HS-27A (cell line): ENCODE measurements at regions not wholly inside any gene's neighbourhood (a gene's known extent, or its start where the extent isn't known, plus 50 kb on each side); places are given as distances from the start of the nearest gene placed in this dataset.

Experiments used
- DNase-seq: peaks from one replicate; pipeline ENCODE4 v3.0.0-alpha.2; 2012; ENCODE audit warnings: low read depth, missing footprints

DNA sequence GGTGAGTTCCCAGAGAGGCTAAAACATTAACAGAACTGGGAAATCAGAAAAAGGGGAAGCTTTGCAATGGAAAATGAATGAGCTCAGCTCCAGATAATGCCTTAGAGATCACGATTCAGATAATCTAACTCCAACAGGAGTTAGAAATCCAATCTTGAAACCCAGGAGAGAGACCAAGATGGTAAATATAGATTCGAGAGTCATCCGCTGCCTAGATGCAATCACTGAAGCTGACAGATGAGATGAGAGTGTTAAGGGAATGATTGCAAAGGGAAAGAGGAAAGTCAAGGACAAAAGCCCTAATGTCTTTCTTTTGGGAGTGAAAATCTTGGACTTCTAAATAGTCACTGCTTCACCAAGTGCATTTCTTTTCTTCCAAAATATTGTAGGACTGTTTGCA is 722.0 kb downstream of the EPHA4 start:
- no peak for DNase-seq

DNA sequence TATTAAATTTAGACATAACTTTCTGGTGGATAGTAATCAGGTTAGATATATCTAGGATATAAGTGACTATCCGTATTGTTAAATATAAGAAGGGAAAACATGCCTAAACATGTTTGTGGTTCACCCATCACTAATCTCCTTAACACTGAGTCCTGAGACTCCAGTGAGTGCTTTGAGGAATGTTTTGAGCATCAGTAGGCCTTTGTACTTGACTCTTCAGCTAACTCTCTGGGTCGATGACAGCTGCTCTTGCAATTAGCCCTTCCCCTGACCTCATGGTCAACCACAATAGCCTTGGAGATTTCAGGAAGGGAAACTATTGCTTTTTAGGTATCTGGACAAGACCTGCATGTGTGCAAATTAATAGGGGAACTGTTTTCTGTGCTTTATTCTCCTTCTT is 716.8 kb downstream of the EPHA4 start:
- no peak for DNase-seq

DNA sequence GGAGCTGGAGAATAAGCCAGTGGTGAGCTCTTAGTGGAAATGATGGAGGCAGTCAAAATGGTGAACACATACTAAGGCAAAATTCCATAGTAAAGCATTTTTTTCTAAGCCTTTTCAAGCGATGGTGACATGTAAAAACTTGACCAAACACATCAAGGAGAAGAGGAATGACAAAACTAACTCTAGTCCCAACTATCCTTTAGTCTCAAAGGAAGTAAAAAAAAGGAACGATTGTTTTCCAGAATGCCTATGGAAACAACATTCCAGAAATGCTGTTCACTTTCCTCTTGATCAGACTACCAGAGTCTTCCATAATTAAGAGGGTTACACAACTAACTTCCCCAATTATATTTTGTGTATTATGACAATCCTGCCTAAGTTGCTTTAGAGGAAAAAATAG is 715.6 kb downstream of the EPHA4 start:
- DNase-seq = no peak

DNA sequence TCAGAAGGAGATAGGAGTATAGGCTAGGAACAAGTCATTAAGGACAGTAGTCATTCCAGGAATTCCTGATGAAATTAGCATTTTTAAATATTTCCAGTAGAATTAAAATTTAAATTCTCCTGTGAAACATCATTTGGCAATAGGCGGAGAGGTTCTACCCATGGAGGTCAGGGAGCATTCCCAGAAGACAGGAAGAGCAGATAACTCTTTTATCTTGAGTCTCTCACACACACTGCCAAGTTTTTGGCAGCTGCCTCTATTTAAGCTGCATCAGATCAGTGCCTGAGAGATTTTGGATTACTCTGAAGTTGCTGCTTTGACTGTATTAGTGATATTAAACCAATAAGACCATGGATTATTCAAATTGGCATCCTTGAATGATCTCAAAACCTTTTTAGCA is 714.7 kb downstream of the EPHA4 start:
- DNase-seq = no peak

DNA sequence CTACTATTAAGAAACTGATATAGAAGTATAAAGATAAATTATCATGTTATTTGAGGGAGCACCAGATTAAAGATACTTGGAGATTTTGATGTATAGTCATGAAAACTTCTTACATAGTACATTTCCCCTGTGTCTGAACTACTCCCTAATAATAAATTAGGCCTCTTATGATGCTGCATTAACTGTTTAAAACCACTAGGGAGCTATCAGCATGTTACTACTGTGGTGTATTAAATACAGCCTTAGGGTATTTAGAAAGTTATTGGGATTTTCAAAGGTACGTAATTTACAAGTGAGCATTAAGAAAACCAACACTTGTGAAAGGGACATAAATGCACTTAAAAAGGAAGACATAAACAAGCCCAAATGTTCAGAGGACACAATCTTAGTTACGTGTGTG is 714.0 kb downstream of the EPHA4 start:
- DNase-seq = no peak

DNA sequence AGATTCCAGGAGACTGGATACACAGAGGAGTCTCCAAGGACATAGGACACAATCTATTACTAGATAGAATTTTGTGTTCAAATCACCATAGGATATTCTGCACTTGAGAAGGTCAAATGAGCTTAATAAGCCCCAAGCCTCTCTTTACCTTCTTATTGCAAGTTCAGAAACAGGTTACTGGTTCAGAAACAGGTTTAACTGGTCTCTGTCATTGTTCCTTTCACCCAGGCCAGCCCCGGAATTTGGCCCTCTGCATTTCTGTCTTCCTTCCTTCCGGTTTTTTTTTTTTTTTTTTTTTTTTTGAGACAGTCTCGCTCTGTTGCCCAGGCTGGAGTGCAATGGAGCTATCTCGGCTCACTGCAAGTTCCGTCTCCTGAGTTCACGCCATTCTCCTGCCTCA is 700.2 kb downstream of the EPHA4 start:
- DNase-seq = no peak

DNA sequence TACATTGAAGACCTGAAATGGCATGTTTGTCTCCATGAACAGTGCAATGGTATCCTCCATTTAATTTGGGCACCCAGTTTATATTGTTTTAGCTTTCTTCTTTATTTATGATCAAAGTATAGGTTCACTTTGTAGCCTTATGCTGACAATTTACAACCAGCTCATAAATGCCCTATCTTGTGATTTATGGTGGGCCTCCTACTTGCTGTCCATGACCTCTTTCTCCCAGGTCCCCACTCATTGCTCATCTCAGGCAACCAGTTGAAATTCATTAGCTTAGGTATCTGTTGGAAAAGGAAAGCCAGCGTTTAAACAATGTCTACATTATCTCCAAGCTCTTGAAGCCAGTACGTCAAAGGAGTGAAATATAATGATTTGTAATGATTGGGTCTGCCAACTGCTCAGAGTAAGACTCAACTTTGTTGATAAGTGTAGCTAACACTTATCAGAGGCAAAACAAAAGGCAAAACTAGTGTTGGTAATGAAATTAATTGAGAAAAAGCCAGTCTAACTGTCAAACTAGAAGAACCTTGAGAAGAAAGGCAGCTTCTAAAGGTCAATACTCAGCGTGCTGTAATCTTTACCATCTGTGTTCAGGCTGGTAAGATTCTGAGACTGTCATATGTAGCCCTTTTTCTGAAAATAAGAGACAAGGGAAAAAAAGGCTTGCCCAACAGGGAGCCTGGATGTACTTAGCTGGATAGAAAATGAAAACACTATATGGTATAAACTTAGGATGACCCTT is 695.9 kb downstream of the EPHA4 start:
- no peak for DNase-seq

DNA sequence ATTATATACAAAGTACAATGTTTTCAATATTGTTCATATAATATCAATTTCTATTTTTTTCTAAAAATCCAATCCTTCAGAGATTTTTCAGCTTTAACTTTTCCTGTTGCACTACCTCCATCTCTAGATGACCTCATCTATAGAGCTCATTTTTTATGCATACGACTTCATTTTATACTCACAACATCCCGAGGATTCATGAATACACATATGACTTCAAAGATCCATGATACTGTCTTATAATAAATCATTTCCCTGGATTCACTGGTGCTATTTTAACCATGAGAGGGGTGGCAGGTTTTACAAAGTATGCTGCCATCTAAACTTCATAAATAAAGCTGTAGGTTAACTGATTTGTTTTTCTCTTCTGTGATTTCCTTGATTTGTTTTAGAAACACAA is 694.6 kb downstream of the EPHA4 start:
- no peak for DNase-seq

DNA sequence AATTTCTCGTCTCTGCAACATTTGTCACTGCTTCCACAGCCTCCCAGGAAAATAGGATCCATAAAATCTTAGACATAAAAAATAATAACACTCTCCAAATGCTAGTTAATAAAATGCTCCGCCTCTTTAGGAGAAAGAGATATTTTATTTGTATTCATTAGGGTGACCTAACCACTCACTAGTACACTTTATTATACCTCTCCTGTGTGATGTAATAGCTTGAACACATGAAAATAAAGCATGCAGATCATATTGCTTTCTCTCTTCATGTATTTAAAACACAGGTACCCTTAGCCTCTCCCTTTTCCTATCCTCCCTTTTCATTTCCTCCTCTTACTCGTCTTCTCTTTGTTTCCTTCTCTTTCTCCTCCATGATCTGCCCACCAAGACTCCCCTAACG is 694.2 kb downstream of the EPHA4 start:
- no peak for DNase-seq

DNA sequence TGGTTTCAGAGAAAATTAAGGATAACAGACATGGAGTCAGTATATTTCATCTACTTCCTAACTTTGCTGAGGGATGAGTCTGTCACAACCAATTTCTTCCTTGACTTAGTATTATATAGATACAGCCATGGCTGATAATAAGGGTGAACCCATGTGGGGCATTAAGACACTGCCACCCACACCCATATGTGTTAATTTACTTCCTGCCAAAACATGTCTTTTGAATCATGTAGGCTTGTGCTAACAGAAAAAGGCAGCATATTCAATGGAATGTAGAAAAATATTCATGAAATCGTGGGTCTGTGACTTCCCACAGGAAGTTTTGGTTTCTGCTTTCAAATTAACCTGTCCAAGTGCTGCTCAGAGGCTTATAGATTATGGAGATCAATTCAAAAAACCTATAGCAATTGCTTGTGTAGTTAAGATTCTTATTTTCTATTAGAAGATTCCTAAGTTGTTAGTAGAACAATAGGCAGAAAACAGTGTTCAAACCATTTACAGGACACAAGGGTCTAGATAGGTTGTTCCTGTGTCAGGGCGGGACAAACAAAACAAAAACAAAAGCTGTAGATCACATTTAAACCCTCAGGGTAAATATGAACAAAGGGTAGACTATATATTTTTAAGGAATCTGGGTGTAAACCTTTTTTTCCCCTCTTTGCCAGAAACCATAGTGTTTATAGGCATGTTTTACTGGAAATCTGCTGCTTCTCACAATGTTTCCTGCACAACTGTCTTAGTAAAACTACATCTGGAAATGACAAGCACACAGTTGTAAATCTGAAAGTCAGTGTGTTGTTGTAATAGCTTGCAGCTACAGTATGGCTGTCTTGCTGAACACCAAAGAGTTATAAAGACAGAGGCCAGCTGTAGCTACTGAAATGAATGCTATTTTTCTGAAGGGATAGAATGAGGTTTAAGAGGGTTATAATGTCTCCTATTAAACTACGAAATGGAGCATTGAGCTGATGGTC is 691.2 kb downstream of the EPHA4 start:
- DNase-seq = no peak

DNA sequence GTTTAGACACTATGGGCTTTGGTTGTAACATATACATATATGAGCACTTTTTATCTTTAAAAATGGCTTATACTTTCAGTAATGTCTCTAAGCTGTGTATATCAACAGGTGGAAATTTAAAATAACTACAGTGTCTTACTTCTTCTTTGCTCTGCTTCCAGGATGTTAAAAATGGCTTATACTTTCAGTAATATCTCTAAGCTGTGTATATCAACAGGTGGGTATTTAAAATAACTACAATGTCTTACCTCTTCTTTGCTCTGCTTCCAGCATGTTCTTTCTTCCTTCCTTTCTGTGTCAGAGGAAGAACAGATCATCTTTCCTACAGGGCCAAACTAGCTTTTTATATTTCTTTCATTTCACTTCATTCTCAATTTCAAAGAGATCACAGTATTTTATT is 689.6 kb downstream of the EPHA4 start:
- DNase-seq = no peak

DNA sequence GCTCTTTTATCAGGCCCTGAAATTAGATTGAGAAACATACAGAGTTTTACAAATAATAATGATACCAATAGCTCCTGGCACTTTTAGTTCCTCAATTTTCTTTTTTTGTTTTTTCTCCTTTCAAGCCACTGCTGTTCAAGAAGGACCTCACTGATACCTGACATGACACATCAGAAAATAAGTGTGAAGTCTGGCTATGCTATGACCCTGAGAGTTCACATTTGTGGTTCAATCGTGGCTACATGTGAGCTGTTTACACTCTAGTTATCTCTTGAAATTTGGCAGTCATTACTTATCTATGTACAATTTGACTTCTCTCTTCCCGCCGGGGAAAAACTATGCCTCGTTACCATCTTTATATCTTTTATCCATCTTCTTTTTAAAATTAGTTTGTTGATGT is 686.5 kb downstream of the EPHA4 start:
- no peak for DNase-seq

DNA sequence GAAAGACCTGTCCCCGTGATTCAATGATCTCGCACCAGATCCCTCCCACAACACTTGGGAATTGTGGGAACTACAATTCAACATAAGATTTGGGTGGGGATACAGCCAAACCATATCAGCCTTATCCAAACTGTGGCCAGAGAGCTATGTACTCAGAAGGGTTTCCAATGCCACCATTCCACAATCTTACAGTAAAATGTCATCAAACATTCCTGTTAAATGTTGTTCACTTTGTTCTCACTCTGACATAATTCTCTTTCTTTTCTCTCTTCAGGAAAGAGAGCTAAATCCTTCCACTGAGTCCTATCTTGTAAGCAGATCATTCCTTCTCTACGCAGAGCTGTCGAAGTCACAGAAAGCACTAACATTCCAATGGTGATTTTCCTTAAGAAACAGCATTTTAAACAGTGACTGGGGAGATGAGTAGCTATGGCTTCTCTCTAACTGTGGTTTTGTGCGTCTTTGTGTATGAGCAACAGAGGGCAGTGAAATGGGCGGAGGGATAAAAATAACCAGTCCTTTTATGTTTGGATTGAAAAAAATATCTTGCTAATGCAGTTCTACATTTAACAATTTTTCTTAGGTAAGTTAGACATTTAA is 684.7 kb downstream of the EPHA4 start:
- DNase-seq = no peak

DNA sequence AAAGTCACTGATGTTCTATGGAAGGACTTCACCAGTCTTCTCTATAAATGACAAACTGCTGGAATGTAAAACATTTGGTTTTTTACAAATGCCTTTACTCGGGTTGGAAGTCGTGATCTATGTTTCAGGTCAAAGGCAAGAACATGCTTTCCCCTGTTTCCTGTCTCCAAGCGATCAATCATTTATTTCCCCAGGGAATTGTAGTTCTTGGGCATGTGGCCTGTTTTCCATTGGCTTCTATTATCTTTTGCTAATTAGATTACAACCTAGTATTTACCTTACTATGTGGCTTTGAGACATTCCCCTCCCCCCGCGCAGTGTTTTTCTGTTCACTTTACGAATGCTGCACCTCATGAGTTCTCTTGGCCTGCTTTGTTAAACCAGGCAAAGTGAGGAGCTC is 684.2 kb downstream of the EPHA4 start:
- DNase-seq = no peak

DNA sequence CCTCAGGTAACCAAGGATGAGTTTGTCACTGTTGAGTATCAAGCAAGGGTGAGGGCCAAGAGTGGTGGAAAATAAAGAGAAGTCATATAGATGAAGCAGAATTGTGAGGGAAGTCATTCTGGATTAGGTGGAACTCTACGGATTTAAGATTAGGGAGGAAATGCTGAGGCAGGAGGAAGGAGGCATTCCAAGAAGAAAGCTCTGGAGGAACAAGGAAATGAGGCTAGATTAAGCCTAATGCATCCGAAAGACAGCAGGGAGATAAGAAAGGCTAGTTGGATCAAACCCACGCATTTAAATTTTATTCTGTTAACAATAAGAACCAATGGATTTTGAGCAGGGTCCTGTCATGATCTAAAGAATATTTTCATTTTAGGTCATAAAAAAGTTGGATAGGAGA is 681.2 kb downstream of the EPHA4 start:
- DNase-seq = no peak

DNA sequence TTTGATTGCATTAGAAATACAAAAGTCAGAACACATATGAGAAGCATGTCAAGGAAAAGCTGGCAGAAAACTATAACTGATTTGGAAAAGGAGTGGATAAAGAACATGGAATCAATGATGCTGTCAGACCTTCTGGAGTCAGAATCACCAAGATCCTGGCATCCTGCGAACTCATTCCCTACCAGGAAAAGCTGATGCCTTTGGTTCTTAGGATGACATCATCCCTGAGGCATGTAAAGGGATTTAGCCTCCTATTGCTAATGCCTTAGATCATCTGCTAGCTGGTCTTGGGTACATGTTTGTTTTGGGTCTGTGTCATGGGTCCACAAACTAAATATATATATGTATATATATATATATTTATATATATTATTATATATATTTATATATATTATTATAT is 680.7 kb downstream of the EPHA4 start:
- peak; percentile 67 for DNase-seq

DNA sequence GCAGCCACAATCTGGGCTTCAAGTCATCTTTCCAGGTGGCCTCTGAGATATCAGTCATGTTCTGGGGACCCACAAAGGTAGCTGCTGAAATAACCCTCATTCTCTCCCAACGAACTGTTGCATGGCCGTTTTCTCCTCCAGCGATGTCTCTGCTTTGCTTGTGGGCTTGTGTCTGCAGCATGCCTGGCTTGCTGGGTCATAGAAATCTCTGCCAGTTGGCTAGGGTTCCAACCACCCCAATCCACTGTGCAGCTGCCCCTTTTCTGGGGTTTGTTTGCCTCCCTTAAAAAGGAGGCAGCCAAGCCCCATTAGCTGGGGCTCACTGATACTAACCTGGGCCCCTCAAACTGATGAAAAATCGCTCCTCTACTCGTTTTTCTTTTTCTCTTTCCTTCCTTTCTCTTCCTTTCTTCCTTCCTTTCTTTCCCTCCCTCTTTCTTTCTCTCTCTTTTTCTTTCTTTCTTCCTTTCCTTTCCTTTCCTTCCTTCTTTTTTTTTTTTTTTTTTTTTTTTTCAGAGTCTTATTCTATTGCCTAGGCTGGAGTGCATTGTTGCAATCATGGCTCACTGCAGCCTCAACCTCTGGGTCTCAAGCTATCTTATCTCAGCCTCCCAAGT is 680.0 kb downstream of the EPHA4 start:
- DNase-seq = no peak

DNA sequence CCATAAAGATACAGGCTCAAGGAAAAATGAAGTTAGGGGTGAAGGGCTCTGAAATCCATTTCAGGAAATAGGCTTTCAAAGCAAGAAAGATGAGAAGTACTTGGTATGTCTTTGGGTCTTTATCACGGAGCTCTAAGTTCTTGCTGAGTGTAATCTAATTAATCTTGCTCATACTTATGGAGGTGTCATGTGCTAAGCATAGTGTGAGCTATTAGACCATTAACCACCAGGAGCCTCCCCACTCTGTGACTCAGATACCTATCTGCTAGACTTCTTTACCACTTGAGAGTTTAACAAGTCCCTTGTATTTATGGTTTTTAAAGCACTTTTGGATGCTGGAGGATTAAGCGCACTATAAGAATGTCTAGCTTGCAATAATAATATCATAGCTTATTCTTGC is 678.7 kb downstream of the EPHA4 start:
- no peak for DNase-seq

DNA sequence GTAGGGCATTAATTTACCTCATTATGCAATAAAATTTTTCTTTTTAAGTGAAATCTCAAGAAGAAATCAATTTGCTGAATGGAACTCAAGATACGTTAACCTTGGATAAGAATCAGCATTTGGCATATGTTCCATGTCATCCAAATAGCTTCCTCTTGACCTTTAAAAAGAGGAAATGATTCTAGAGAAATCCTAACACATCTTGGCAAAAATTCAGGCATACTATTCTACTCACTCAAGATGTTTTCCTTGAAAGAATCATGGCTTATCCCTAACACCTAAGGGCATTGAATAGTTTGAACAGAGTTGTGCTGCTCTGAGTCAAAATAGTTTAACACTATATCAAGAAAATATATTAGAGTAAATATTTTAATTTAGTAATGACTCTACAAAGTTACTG is 678.0 kb downstream of the EPHA4 start:
- DNase-seq = no peak

DNA sequence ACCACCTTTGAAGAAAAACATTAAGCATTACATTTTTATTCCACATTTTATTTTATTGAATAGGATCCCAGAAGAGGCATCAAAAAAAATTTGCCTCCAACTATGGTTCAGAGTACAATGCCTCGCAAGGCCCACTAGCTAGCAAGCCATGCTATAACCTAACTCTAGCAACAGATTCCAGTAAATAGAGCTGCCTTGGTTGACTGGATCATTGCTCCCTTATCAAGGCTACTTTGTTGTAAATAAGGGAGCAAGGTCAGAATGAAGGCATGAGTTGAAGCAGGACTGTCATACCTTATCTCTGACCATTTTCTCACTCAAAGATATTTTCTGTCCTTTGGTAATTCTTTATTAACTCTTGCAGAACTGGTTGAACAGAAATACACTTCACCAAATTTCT is 672.6 kb downstream of the EPHA4 start:
- no peak for DNase-seq

DNA sequence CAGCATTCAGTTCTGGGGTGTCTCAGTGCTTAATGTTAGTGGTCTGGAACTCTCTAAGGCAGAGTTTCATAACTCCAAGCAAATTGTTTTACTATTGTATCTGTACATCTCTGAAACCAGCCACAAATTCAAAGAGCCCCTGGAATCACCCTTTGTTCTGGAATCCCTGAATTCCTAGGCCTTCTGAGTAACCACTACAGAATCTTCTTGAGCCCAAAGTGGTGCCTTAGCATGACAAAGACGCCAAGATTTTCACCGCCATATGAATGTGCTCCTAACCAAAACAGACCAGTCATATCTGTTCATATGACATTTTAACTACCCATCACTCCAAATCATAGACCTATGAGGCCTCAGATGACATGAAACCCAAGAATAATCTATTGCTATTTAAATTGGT is 668.1 kb downstream of the EPHA4 start:
- DNase-seq = no peak

DNA sequence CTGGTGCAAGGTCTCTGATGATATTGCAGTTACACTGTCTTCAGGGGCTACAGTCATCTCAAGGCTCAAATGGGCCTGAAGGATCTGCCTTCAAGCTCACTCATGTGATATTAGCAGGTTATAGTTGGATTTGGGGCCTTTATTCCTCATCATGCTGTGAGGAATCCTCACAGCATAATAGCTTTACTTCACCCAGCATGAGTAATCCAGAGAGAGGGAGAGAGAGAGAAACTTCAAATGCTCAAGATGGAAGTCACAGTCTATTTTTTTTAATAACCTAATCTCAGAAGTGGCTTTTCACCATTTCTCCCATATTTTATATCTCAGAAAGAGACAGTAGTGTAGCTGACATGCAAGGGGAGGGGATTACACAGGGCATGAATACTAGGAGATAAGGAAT is 658.7 kb downstream of the EPHA4 start:
- DNase-seq = no peak
